ENCODE measurements at regions not wholly inside any gene's neighbourhood (a gene's known extent, or its start where the extent isn't known, plus 50 kb on each side); places are given as distances from the start of the nearest gene placed in this dataset.

DNA sequence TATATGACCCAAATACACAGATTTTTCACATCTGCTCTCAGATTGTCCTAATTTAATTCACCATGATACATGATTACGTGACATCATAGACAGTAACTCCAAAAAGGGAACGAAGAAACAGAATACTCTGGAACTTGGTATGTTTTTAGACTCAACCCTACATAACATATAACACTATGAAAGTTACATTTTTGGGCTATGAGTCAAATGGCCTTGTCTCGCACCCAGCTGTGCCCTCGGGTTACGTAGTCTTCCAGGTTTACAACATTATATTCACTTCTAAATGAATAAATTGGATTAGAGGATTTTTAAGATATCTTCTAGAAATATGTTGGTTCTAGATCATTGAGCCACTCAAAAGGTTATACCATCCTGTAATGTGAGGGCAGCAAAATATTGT, 2089.6 kb upstream of the TENM3 start:
- TF ChIP-seq RFX5 (IDR thresholded peaks at IDR 0.05; ENCODE audit: low read depth, low read length) (no peak), ZZZ3 (IDR thresholded peaks at IDR 0.05; ENCODE audit: control insufficient read depth, insufficient read length, low read depth) (no peak), NR2C2 (IDR thresholded peaks at IDR 0.05; ENCODE audit: borderline replicate concordance, control insufficient read depth, insufficient read length, low read depth) (no peak), CTCF (IDR thresholded peaks at IDR 0.05 in 2 of 3, conservative IDR thresholded peaks at IDR 0.05 in 1 of 3; ENCODE audit: control insufficient read depth in 2 of 3, extremely low read depth in 1 of 3, insufficient read depth in 1 of 3, low read depth in 3 of 3, low read length in 3 of 3) (no peak), MYC (IDR thresholded peaks at IDR 0.05; ENCODE audit: insufficient read depth, insufficient read length, insufficient replicate concordance, low read length, severe bottlenecking) (no peak), NR2F1 (conservative IDR thresholded peaks at IDR 0.05) (no peak), POLR2A (IDR thresholded peaks at IDR 0.05; ENCODE audit: low read depth, low read length) (no peak)
- TF ChIP-seq, protein P1, sequence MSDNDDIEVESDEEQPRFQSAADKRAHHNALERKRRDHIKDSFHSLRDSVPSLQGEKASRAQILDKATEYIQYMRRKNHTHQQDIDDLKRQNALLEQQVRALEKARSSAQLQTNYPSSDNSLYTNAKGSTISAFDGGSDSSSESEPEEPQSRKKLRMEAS (IDR thresholded peaks at IDR 0.05; ENCODE audit: low read depth, low read length): no peak

Measured in GM12878 (cell line).